HG03097 (cell line): ENCODE measurements at regions not wholly inside any gene's neighbourhood (a gene's known extent, or its start where the extent isn't known, plus 50 kb on each side); places are given as distances from the start of the nearest gene placed in this dataset.
A peak's percentile ranks its signal among the peaks of the same experiment; 100 is the strongest.
"Not testable (repeated sequence)": the region's sequence is repeated elsewhere in the genome, so short reads cannot be mapped to it uniquely, and the experiment has no call there.

Source experiments
- ATAC-seq: cut with Tn5 transposase; IDR thresholded peaks from one replicate; pipeline ENCODE4 v1.9.1; 2021; ENCODE audit not compliant: unreplicated experiment, low FRiP score

- peak; percentile 59 for ATAC-seq
These were observed 368.9 kb upstream of the JARID2 start for GRCh38 chr6:14876778-14877613.

- no peak for ATAC-seq
These were observed 368.1 kb upstream of the JARID2 start for GRCh38 chr6:14877758-14878157.

GRCh38 chr6:14880052-14880451, 365.8 kb upstream of the JARID2 start:
- ATAC-seq: no peak

GRCh38 chr6:14880677-14881076, 365.2 kb upstream of the JARID2 start:
- no peak for ATAC-seq

- no peak for ATAC-seq
These were observed 364.5 kb upstream of the JARID2 start for GRCh38 chr6:14881398-14881797.

- ATAC-seq: no peak
These were observed 363.4 kb upstream of the JARID2 start for GRCh38 chr6:14882394-14883026.

- ATAC-seq: no peak
These were observed 361.9 kb upstream of the JARID2 start for GRCh38 chr6:14883921-14884320.

GRCh38 chr6:14885498-14885897, 360.4 kb upstream of the JARID2 start:
- no peak for ATAC-seq

GRCh38 chr6:14887181-14887580, 358.7 kb upstream of the JARID2 start:
- no peak for ATAC-seq

GRCh38 chr6:14887986-14888574, 357.8 kb upstream of the JARID2 start:
- no peak for ATAC-seq

GRCh38 chr6:14888575-14889000, 357.3 kb upstream of the JARID2 start:
- no peak for ATAC-seq

GRCh38 chr6:14889188-14889587, 356.7 kb upstream of the JARID2 start:
- ATAC-seq: no peak

GRCh38 chr6:14889611-14890593, 356.0 kb upstream of the JARID2 start:
- no peak for ATAC-seq

- not testable (repeated sequence) for ATAC-seq
These were observed 354.0 kb upstream of the JARID2 start for GRCh38 chr6:14891820-14892375.

- ATAC-seq: no peak
These were observed 351.8 kb upstream of the JARID2 start for GRCh38 chr6:14894105-14894504.

GRCh38 chr6:14896475-14896874, 349.4 kb upstream of the JARID2 start:
- no peak for ATAC-seq

- ATAC-seq: no peak
These were observed 348.0 kb upstream of the JARID2 start for GRCh38 chr6:14897831-14898230.

GRCh38 chr6:14899441-14899840, 346.4 kb upstream of the JARID2 start:
- not testable (repeated sequence) for ATAC-seq

GRCh38 chr6:14900919-14901318, 344.9 kb upstream of the JARID2 start:
- no peak for ATAC-seq
